ENCODE measurements at regions not wholly inside any gene's neighbourhood (a gene's known extent, or its start where the extent isn't known, plus 50 kb on each side); places are given as distances from the start of the nearest gene placed in this dataset.

DNA sequence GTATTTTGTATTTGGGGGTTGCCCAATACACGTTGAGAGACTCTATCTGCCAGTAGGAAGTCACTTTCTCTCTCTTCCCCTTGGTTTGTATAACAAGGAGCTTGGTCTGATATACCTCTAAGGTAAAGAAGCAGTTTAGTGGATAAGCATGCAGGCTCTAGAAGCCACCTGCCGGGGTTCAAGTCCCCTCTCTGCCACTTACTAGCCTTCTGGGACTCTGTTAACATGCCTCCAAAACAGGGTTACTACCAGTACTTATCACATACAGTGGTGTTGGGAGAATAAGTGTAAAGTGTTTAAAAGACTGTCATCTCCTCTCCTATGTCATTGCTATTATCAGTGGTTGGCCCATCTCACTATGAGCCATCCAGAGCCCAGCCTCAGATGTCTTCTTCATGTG is 156.1 kb upstream of the HS3ST3A1 start:
- no peaks in the 10 kb centered on the region for H3K27me3 ChIP-seq
- no peaks in the 10 kb centered on the region for H3K4me1 ChIP-seq
- no peak for DNase-seq
- H3K4me3 ChIP-seq = no peak overlapping the region
- no peak overlapping the region for H3K27ac ChIP-seq
- TF ChIP-seq, protein P1, sequence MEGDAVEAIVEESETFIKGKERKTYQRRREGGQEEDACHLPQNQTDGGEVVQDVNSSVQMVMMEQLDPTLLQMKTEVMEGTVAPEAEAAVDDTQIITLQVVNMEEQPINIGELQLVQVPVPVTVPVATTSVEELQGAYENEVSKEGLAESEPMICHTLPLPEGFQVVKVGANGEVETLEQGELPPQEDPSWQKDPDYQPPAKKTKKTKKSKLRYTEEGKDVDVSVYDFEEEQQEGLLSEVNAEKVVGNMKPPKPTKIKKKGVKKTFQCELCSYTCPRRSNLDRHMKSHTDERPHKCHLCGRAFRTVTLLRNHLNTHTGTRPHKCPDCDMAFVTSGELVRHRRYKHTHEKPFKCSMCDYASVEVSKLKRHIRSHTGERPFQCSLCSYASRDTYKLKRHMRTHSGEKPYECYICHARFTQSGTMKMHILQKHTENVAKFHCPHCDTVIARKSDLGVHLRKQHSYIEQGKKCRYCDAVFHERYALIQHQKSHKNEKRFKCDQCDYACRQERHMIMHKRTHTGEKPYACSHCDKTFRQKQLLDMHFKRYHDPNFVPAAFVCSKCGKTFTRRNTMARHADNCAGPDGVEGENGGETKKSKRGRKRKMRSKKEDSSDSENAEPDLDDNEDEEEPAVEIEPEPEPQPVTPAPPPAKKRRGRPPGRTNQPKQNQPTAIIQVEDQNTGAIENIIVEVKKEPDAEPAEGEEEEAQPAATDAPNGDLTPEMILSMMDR (IDR thresholded peaks at IDR 0.05) = no peak
- TF ChIP-seq POLR2A (IDR thresholded peaks at IDR 0.05) = no peak
- H3K9me3 ChIP-seq = no peaks in the 10 kb centered on the region
- no peaks in the 10 kb centered on the region for H3K36me3 ChIP-seq

- H3K4me3 ChIP-seq = no peak overlapping the region
- no peak overlapping the region for H3K27ac ChIP-seq
- no peaks in the 10 kb centered on the region for H3K36me3 ChIP-seq
- no peaks in the 10 kb centered on the region for H3K4me1 ChIP-seq
- TF ChIP-seq POLR2A (IDR thresholded peaks at IDR 0.05) = no peak
- TF ChIP-seq, protein P1 (IDR thresholded peaks at IDR 0.05) = no peak
- no peaks in the 10 kb centered on the region for H3K27me3 ChIP-seq
- no peaks in the 10 kb centered on the region for H3K9me3 ChIP-seq
- no peak for DNase-seq
Observed at GRCh38 chr17:13759518-13760335, 158.0 kb upstream of the HS3ST3A1 start.

GRCh38 chr17:13761038-13761603 is 159.4 kb upstream of the HS3ST3A1 start:
- TF ChIP-seq, protein P1 (IDR thresholded peaks at IDR 0.05) = no peak
- no peak for TF ChIP-seq POLR2A (IDR thresholded peaks at IDR 0.05)
- H3K27me3 ChIP-seq = no peaks in the 10 kb centered on the region
- H3K9me3 ChIP-seq = no peaks in the 10 kb centered on the region

DNA sequence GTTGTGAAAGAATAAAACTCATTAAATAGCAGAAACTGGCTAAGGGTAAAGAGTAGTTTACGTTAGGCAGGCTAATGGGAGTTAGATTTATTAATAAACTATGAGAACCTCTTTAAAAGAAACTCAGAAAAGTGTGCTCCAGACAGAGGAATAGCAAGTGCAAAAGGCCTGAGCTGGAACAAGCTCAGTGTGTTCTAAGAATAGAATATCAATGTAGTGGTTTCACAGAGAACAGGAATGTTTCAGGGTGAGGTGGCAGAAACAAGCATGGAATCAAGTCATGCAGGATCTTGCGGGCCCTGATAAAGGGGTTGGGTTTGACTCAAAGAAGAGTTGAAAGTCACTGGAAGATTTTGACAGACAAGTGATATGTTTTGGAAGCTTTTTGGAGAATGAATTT is 164.0 kb upstream of the HS3ST3A1 start:
- TF ChIP-seq POLR2A (IDR thresholded peaks at IDR 0.05) = no peak
- TF ChIP-seq, protein P1 (IDR thresholded peaks at IDR 0.05) = no peak
- no peaks in the 10 kb centered on the region for H3K4me1 ChIP-seq
- H3K4me3 ChIP-seq = no peak overlapping the region
- H3K27me3 ChIP-seq = no peaks in the 10 kb centered on the region
- no peak overlapping the region for H3K27ac ChIP-seq
- peaks cover 0 to 14% (median 7%) of the 10 kb centered on the region in 4 donors for H3K9me3 ChIP-seq
- no peaks in the 10 kb centered on the region for H3K36me3 ChIP-seq
- DNase-seq = no peak

More at GRCh38 chr17:13761038-13761603, 159.4 kb upstream of the HS3ST3A1 start:
- Histone ChIP-seq H3K4me3 (no peak overlapping the region), H3K4me1 (no peaks in the 10 kb centered on the region), H3K36me3 (no peaks in the 10 kb centered on the region), H3K27ac (no peak overlapping the region)
- DNase-seq = no peak

- no peaks in the 10 kb centered on the region for H3K4me1 ChIP-seq
- DNase-seq = no peak
- H3K27me3 ChIP-seq = no peaks in the 10 kb centered on the region
- H3K9me3 ChIP-seq = peaks cover 0 to 18% (median 8%) of the 10 kb centered on the region in 4 donors
- TF ChIP-seq, protein P1 (IDR thresholded peaks at IDR 0.05) = no peak
- TF ChIP-seq POLR2A (IDR thresholded peaks at IDR 0.05) = no peak
- no peak overlapping the region for H3K4me3 ChIP-seq
- no peaks in the 10 kb centered on the region for H3K36me3 ChIP-seq
- no peak overlapping the region for H3K27ac ChIP-seq
Observed at GRCh38 chr17:13770702-13771101, 169.0 kb upstream of the HS3ST3A1 start.
